HG03457 (cell line): ENCODE measurements at regions not wholly inside any gene's neighbourhood (a gene's known extent, or its start where the extent isn't known, plus 50 kb on each side); places are given as distances from the start of the nearest gene placed in this dataset.

ENCODE experiments used
- ATAC-seq: cut with Tn5 transposase; IDR thresholded peaks from one replicate; pipeline ENCODE4 v1.9.1; 2021; ENCODE audit warnings: moderate number of reproducible peaks; ENCODE audit not compliant: unreplicated experiment

GRCh38 chr6:53216301-53216700 lies 67.7 kb upstream of the GCM1 start:
- no peak for ATAC-seq

GRCh38 chr6:53214172-53214571 lies 65.5 kb upstream of the GCM1 start:
- no peak for ATAC-seq

- ATAC-seq: no peak
Measured at GRCh38 chr6:53210811-53211210, 62.2 kb upstream of the GCM1 start.

GRCh38 chr6:53209681-53210080 lies 61.0 kb upstream of the GCM1 start:
- no peak for ATAC-seq

GRCh38 chr6:53205778-53206177 lies 57.1 kb upstream of the GCM1 start:
- ATAC-seq: no peak

GRCh38 chr6:53203483-53203882 lies 54.8 kb upstream of the GCM1 start:
- no peak for ATAC-seq

GRCh38 chr6:53202052-53202451 lies 53.4 kb upstream of the GCM1 start:
- no peak for ATAC-seq

GRCh38 chr6:53201270-53201669 lies 52.6 kb upstream of the GCM1 start:
- no peak for ATAC-seq

- no peak for ATAC-seq
Measured at GRCh38 chr6:53199765-53200164, 51.1 kb upstream of the GCM1 start.

- peak; percentile 78 for ATAC-seq
Measured at GRCh38 chr6:53199156-53199555, 50.5 kb upstream of the GCM1 start.
